Peyer's patch (tissue), 4 donors: ENCODE measurements at regions not wholly inside any gene's neighbourhood (a gene's known extent, or its start where the extent isn't known, plus 50 kb on each side); places are given as distances from the start of the nearest gene placed in this dataset.

Experiments used
- POLR2A ChIP-seq, 2 donors: fragments of 450-650 bp; IDR thresholded peaks; one replicate each; pipeline ENCODE4 v1.5.1; 2017; ENCODE audit warnings: antibody characterized with exemption in 2 of 2, mild to moderate bottlenecking in 2 of 2, moderate library complexity in 2 of 2
- TF ChIP-seq, protein P1 (sequence below), 6 experiments: fragments of 450-650 bp in 4 of 6; fragments of 200-600 bp in 2 of 6; sonication (generic) in 1 of 6; IDR thresholded peaks; one replicate each; pipeline ENCODE4 v1.5.1; 2017 to 2019; ENCODE audit warnings: antibody characterized with exemption in 6 of 6, mild to moderate bottlenecking in 3 of 6, moderate library complexity in 1 of 6

DNA sequence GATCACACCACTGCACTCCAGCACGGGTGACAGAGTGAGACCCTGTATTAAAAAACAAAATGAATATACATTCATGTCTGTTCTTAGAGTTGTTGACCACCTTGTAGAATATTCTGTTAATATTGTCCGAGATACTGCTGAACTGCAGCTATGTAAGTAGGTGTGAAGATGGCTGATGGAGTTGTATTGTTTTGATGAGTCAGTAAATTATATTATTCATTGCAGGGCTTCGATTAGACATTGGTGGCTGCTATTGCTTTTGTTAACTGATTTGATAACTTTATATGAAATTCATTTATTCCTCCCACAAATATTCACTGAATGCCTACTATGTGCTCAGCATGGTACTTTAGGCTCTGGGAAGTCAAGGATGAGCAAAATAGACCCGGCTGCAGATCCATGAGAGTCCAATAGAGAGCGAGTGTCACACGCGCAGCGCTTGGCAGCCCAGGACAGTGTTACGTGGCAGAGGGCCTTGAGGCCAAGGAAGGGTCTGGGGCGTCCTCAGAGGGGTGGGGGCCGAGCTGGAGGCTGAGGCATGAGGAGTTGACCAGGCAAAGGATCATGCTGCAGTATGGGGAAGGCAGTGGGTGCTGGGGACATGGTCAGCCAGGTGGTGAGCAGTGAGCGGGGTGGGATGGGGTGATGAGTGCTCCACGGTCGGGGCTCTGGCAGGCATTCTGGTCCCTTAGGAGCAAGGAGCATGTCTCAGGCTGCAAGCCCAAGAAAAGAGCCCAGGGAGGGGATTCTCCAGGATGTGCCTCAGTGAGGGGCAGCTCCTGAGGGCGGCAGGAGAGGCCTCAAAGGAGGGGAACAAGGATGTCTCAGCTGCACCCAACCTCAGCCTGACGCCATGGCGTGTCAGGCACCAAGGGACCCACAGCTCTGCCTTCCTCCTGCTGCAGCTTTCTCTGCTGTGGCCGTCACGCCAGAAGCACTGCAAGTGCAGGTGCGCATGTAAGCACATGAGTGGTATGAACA lies 243.5 kb downstream of the GADD45G start:
- TF ChIP-seq, protein P1, sequence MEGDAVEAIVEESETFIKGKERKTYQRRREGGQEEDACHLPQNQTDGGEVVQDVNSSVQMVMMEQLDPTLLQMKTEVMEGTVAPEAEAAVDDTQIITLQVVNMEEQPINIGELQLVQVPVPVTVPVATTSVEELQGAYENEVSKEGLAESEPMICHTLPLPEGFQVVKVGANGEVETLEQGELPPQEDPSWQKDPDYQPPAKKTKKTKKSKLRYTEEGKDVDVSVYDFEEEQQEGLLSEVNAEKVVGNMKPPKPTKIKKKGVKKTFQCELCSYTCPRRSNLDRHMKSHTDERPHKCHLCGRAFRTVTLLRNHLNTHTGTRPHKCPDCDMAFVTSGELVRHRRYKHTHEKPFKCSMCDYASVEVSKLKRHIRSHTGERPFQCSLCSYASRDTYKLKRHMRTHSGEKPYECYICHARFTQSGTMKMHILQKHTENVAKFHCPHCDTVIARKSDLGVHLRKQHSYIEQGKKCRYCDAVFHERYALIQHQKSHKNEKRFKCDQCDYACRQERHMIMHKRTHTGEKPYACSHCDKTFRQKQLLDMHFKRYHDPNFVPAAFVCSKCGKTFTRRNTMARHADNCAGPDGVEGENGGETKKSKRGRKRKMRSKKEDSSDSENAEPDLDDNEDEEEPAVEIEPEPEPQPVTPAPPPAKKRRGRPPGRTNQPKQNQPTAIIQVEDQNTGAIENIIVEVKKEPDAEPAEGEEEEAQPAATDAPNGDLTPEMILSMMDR (IDR thresholded peaks at IDR 0.05), result no peak
- no peak for TF ChIP-seq POLR2A (IDR thresholded peaks at IDR 0.05)
